SIG-M5 treated with dmso at 0.1 percent for 504 hours (cell line): ENCODE measurements at regions not wholly inside any gene's neighbourhood (a gene's known extent, or its start where the extent isn't known, plus 50 kb on each side); places are given as distances from the start of the nearest gene placed in this dataset.

ENCODE experiments used
- DNase-seq: peaks from one replicate; lab custom pipeline; 2025; ENCODE audit not compliant: unreplicated experiment; lab: John Stamatoyannopoulos, UW

DNA sequence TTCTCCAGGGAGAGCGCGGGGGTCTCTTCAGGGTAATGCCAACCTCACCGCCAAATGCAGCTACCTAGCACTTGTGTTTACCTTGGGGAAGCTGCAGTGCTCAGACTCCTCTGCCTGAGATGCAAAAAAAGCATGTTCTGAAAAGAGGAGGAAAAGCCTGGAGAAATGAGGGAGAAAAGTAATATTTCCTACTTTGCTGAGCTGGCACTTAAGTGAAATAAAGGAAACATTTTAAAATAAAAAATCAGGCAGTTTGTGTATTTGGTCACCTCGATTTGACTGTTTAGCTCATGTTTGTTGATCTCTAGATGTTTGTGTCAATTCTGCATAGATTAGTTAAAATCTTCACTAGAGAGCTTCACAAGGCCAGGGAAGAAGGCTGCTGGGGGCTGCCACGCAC is 487.2 kb downstream of the QKI start:
- no peak for DNase-seq

DNA sequence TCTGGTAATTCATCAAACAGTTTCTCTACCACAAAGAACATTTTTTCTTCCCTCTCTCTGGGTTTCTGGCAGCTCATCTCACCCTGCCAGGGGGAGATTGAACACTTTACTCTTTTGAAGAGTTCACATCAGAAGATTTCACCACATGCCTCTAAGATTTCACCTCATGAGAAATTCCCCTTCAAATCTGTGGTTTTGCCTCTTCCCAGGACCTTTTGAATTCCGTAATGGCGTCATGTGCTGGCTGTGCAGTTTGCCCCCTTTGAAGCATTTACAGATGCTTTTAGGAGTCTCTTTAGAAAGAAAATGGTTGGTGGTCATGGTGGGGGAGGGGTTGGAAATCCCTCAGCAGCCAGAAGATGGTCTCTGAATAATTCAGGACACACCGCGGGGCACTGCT is 486.1 kb downstream of the QKI start:
- no peak for DNase-seq

GRCh38 chr6:163897669-163898068 is 483.2 kb downstream of the QKI start:
- no peak for DNase-seq

DNA sequence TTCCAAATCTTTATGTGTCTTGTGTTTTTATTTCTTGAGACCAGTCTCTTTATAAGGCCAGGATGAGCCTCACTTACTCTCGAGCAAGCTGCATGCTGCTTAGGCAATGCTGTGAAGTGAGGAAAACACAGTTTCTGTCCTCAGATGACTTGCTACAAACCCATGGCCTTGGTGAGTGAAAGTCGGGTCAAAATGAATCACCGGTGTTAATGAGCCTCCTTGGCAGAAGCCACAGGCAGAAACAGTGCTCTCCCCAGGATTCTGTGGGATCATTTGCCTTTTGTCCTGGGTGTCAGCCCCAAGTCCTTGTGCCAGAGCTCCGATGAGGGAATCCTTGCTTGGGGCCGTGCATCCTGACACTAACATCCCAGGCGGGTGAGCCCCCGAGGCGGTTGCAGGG is 482.5 kb downstream of the QKI start:
- no peak for DNase-seq

DNA sequence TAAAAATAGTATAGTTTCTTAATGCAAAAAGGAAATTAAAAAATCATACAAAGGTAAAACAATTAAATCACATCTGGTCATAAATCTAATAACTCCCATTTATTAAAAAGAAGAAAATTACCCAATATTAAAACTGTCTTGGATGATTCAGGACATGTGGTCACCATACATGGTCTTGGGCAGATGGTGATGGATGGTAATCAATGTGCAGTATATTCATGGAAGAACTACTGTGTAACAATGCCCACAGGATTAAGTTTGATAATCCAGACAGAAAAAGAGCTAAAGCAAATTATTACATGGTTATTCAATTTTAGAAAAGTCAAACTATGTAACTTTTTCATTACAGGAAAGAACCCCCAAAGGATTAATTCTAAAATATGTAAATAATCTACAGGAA is 480.6 kb downstream of the QKI start:
- DNase-seq: no peak

DNA sequence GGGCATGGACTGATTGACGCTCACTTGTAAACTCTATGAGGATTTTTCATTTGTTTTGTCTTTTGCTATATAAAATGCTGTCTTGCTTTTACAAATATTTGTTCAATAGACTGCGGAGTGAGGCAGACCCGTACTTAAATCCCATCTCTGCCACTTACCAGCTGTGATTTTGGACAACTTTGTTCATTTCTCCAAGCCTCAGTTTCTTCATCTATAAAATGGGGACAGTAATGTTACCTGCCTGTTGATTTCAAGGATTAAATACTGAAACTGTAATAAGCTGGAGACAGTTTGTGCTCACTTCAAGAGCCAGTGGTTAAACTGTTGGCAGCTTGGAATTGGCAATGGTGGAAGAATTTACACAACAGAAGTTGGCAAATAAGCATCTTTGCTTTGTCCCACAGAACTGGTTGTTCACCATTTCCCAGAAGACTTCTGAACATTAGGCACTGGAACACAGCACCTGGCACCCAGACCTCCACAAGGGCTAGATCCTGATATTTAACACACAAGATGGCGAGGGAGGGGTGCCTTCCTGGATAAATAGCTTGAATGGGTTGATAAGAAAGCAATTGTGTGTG is 479.2 kb downstream of the QKI start:
- DNase-seq: no peak

DNA sequence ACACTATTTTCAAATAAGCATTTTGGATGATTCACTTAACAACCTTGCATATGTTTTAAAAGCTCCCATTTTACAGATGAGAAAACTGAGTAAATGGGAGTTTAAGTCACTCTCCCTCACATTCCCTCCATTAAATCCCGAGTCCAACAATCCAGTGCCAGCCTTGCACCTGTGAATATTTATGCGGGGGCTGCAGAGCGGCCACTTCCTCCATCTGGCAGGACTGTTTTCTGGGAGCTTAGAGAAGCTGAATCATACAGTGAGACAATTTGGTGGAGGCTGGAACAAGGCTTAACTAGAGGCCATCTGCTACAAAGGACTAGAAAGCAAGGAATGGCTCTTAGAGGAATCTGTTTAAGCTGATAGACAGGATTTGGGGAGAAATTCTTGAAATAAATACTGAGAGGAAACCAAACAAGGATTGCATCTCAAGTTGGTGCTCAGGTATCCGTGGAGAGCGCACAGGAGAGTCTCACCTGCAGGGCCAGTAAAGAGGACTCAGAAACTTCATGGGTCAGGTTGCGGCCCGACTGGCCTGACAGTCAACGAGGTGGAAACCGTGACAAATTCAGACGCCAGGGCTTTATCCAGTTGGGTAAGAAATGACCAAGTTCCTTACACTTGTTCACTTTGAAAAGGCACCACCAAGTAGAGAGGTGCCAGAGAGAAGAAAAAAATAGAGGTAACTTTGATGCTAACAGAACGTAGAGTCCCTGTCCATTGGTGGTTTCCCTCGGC is 478.5 kb downstream of the QKI start:
- DNase-seq: no peak

- no peak for DNase-seq
These were observed 475.5 kb downstream of the QKI start for GRCh38 chr6:163889904-163890514.

DNA sequence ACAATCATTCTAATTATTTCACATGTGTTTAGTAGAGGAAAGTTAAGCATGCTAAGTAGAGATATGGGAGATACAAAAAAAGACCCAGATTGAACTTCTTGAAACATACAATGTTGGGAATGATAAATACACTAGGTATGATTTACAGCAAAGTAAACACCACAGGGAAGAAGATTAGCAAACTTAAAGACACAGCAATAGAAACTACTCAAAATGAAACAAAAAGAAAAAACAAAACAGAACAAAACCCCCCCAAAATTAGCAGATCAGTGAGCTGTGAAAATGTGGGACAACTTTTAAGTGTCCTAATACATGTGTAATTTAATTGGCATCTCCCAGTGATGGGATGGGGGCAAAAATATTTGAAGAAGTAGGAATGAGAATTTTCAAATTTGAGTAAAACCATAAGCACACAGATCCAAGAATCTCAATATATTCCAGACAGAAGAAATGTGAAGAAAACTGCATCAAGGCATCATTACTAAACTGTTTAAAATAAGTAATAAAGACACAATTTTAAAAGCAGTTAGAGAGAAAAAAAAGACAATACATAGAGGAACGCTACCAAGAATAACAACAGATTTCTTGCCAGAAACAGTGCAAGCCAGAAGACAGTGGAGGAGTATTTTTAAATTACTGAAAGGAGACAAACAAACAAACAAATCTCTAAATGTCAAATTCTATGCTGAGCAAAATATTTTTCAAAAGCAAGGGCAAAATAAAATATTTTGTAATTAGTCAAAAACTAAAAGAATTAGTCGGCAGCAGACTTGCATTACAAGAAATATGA is 473.7 kb downstream of the QKI start:
- no peak for DNase-seq

DNA sequence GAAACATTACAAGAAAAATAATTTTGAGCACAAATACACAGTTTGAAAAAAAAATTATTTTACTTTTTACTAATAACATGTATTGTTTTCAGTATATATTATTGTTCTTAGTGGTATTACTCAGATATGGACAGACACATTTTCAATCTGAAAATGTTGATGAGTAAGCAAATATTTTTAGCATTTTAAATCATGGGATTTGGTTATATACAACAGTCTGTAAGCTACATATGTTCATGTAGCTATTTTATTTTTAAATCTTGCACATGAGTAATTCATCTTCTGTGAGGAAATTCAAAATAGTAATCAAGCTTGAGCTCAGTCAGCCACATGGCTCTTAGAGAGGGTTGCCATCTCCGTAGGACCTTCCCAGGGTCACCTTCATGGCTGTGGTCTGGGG is 471.9 kb downstream of the QKI start:
- DNase-seq: no peak

- DNase-seq: peak; percentile 9
These were observed 469.5 kb downstream of the QKI start for GRCh38 chr6:163883984-163884383.

DNA sequence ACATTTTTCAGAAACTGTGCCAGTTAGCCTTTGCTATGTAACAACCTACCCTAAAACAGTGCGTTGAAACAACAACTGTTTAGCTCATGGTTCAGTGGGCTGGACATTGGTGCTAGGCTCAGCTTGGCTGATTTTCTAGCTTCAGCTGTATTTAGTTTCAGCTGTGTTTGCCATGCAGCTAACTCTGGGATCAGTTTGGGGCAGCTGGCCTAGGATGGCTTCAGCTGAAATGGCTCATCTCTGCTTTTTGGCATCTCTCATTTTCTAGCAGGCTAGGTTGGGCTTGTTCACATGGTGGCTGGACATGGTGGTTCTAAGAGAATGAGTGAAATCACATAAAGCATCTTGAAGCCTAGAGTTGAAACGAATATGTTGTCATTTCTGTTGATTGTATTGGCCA is 464.2 kb downstream of the QKI start:
- DNase-seq: no peak

DNA sequence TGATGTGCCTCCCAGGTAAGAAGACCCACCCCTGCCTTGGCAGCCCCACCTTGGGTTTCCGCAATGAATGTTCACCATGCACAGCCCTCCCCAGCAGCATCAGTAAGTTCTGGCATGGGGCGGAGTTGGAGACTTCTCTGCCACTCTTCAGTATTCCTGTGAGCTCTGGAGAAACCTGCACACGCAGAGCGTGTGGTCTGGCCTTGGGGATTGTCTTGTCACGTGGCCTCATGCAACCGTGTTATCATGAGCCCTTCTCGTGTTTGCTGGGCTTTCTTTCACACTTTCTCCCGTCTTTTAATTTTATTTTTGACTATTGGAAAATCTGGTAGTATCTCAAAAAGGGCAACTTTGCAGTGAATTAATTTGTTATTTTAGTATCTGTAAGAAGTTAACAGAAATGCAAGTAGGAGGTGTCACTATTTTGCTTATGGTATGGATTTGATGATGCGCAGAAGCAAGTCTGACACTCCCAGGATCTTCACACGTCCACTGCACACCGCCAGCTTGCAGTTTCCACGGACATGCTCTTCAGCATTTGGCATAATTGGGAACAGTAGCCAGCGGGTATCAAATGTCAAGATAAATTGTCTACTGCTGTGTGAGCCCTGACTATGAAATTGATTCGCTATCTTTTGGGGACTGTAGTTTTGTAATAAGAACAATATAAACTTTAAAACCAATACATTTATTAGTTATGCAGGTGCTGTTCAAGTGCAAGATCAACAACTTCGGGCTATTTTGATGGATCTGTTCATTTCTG is 463.5 kb downstream of the QKI start:
- no peak for DNase-seq

DNA sequence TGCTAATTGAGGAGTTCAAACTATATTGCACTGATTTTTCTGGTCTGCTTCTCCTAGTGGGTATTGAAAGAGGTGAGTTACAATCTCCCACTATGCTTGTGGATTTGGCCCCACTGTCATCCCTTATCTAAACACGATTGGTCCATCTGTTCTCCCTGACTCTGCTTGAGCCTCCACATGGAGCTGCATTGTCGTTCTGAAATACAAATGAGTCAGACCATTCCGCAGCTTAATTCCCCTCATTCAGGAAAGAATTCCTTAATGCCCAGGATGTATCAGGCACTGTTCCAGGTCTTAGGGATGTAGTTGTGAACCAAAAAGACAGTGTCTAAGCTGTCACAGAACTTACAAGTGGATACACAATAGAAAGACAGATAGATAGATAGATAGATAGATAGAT is 461.9 kb downstream of the QKI start:
- DNase-seq: no peak

- DNase-seq: no peak
These were observed 460.3 kb downstream of the QKI start for GRCh38 chr6:163874784-163875183.

DNA sequence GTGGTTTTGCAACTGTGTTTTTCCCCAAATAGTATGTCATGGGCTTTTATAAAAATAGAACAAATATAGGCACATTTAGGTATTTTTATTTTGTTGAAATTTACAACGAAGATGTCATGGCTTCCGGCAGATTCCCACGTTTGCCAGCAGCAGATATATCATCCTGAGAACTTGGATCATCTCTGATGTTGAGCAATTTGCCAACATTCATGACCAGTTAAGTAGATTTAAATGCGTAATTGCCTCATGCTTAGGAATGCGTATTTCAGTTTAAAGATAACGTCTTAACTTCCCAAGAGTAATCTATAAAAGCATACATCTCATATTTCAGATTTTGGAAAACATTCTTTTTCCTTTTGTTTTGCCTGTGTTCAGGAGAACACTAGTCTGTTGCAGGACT is 457.8 kb downstream of the QKI start:
- DNase-seq: no peak

DNA sequence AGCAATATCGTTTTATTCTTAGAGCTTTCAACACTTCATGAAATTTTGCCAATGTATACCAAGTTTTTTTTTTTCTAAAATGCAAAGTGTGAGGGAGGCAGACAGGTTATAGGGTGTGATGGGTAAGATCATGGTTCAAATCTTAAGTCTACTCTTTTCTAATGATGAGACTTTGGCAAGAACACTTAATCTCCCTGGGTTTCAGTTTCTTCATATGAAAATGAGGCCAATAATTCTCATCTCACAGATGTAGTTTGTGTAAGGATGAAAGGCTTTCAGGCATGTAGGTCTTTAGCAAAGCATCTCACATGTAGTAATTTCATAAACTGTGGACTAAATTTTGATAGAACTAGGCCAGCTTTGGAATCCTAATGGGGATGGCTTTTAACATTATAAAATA is 457.1 kb downstream of the QKI start:
- no peak for DNase-seq

DNA sequence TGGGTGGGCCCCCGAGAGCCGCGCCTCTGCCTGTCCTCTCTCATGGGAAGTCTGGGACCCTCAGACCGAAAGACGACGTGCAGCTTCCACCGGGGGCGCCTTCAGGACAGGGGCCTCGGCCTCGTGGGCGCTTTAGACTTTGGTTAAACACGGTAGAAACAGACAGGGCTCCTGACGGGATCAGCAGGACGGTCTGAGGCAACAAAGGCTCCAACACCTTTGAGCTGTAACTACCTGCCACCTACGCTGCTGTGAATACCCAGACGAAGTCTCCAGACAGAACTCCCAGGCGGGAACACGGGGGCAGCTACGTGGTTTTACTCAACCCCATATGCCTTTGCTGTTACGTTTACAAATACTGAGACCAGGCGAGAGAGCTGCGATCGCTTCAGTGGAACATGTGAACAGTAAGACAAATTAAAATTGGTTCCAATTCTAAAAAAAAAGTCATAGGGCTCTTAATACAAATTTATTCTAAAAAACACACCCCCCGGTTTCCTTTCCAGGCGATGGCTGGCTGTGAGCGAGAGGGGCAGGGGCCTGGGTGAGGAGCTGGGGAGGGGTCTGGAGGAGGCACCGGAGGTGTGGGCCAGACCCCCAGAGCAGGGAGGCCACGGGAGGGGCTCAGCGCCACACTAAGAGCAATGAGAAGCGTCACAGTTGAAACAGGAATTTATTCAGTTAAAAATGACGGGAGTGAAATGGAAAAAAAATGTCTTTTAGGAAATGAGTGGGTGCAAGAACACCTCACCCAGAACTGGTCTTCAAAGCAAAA is 453.2 kb downstream of the QKI start:
- DNase-seq: no peak

DNA sequence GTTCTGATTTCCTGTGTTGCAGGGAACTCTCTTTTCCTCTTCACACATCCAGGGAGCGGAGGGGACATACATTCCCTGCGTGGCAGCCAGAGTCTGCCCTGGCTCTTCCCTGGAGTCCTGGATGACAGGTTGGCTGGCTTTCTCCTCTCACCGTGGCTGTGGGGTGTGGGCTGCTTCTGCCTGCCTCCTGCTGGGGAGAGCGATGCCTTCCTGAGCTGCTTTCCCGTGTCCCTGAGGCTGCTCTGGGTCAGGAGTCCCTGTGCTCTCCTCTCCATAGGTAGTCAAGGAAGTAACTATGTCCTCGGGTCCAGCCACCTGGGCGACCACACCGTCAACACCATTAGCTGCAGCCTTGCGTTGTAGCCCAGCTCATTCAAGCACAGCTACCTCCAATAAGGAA is 451.7 kb downstream of the QKI start:
- no peak for DNase-seq

DNA sequence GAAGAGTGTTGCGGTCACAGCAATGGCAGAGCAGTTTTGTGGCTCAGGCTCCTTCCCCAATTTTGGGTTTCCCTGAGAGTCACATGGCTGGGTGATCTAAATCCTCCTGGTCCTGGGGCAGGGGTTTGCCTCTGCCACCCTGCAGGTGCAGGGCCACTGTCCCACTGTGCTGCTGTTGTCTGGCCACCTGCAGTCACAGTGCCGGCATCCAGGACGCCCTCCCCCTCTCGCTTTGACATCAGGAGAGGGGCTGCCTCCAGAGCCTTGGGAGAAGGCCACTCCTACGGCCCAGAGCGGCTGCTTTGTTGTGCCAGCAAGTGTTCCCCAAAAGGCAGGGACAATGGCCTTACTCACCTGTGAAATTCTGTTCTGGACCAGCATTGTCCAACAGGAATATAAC is 449.0 kb downstream of the QKI start:
- no peak for DNase-seq
